RWPE2 (cell line): ENCODE measurements at regions not wholly inside any gene's neighbourhood (a gene's known extent, or its start where the extent isn't known, plus 50 kb on each side); places are given as distances from the start of the nearest gene placed in this dataset.

Experiments used
- ATAC-seq: fragments of 200-7000 bp; cut with Tn5 transposase; 3 replicates; pipeline ENCODE4 v1.9.1; 2021; ENCODE audit warnings: low read depth
- DNase-seq: peaks from one replicate; pipeline ENCODE4 v3.0.0-alpha.2; 2020; ENCODE audit warnings: low spot score
- H3K27ac ChIP-seq: fragments of 450-650 bp; 2 replicates; pipeline ENCODE4 v1.5.1; 2017; ENCODE audit warnings: mild to moderate bottlenecking; ENCODE audit not compliant: poor library complexity, severe bottlenecking
- H3K27me3 ChIP-seq: fragments of 250-450 bp; sonication (Bioruptor Pico); 2 replicates; pipeline ENCODE4 v1.5.1; 2021; ENCODE audit warnings: mild to moderate bottlenecking, moderate library complexity; ENCODE audit not compliant: insufficient read depth, poor library complexity, severe bottlenecking
- H3K36me3 ChIP-seq: fragments of 250-450 bp; sonication (Bioruptor Pico); 2 replicates; pipeline ENCODE4 v1.5.1; 2020; ENCODE audit warnings: low read depth, mild to moderate bottlenecking, moderate library complexity
- H3K4me1 ChIP-seq: fragments of 250-450 bp; sonication (Bioruptor Pico); 2 replicates; pipeline ENCODE4 v1.5.1; 2021; ENCODE audit warnings: mild to moderate bottlenecking, moderate library complexity; ENCODE audit not compliant: insufficient read depth, poor library complexity, severe bottlenecking
- H3K4me3 ChIP-seq: fragments of 250-450 bp; sonication (Bioruptor Pico); 2 replicates; pipeline ENCODE4 v1.5.1; 2021; ENCODE audit warnings: mild to moderate bottlenecking, moderate library complexity; ENCODE audit not compliant: severe bottlenecking
- H3K9me3 ChIP-seq: fragments of 250-450 bp; sonication (Bioruptor Pico); 2 replicates; pipeline ENCODE4 v1.5.1; 2021; ENCODE audit warnings: mild to moderate bottlenecking, moderate library complexity; ENCODE audit not compliant: severe bottlenecking
- CTCF ChIP-seq: fragments of 450-650 bp; IDR thresholded peaks from one replicate; pipeline ENCODE4 v1.5.1; 2017; ENCODE audit warnings: mild to moderate bottlenecking, moderate library complexity; ENCODE audit not compliant: poor library complexity, severe bottlenecking

GRCh38 chr9:119596703-119597102, 227.5 kb upstream of the BRINP1 start:
- Histone ChIP-seq H3K36me3 (no peaks in the 10 kb centered on the region), H3K27me3 (no peaks in the 10 kb centered on the region), H3K4me3 (no peak overlapping the region), H3K9me3 (no peaks in the 10 kb centered on the region), H3K4me1 (no peaks in the 10 kb centered on the region), H3K27ac (no peak overlapping the region)
- DNase-seq (no peak), ATAC-seq (no peak)
- TF ChIP-seq CTCF = no peak

- H3K4me3 ChIP-seq = no peak overlapping the region
- no peak for DNase-seq
- H3K27ac ChIP-seq = no peak overlapping the region
- no peaks in the 10 kb centered on the region for H3K36me3 ChIP-seq
- no peaks in the 10 kb centered on the region for H3K4me1 ChIP-seq
- H3K27me3 ChIP-seq = no peaks in the 10 kb centered on the region
- H3K9me3 ChIP-seq = no peaks in the 10 kb centered on the region
- no peak for TF ChIP-seq CTCF
- no peak for ATAC-seq
These were observed 219.9 kb upstream of the BRINP1 start for GRCh38 chr9:119588874-119589744.

- no peak for TF ChIP-seq CTCF
- ATAC-seq = no peak
These were observed 208.6 kb upstream of the BRINP1 start for GRCh38 chr9:119577881-119578280.

GRCh38 chr9:119559986-119560385, 190.8 kb upstream of the BRINP1 start:
- no peaks in the 10 kb centered on the region for H3K9me3 ChIP-seq
- no peak overlapping the region for H3K27ac ChIP-seq
- ATAC-seq (no peak), DNase-seq (no peak)
- H3K36me3 ChIP-seq = no peaks in the 10 kb centered on the region
- TF ChIP-seq CTCF = no peak
- H3K27me3 ChIP-seq = no peaks in the 10 kb centered on the region
- H3K4me3 ChIP-seq = no peak overlapping the region
- H3K4me1 ChIP-seq = no peaks in the 10 kb centered on the region

More at GRCh38 chr9:119577881-119578280, 208.6 kb upstream of the BRINP1 start:
- H3K4me3 ChIP-seq = no peak overlapping the region
- no peaks in the 10 kb centered on the region for H3K4me1 ChIP-seq
- H3K36me3 ChIP-seq = no peaks in the 10 kb centered on the region
- DNase-seq = no peak
- H3K27ac ChIP-seq = no peak overlapping the region
- H3K27me3 ChIP-seq = no peaks in the 10 kb centered on the region
- no peaks in the 10 kb centered on the region for H3K9me3 ChIP-seq

- no peak for TF ChIP-seq CTCF
These were observed 189.8 kb upstream of the BRINP1 start for GRCh38 chr9:119559056-119559455.

More at GRCh38 chr9:119559056-119559455, 189.8 kb upstream of the BRINP1 start:
- Histone ChIP-seq H3K27ac (no peak overlapping the region), H3K36me3 (no peaks in the 10 kb centered on the region), H3K27me3 (no peaks in the 10 kb centered on the region), H3K4me1 (no peaks in the 10 kb centered on the region), H3K9me3 (no peaks in the 10 kb centered on the region), H3K4me3 (no peak overlapping the region)
- ATAC-seq (no peak), DNase-seq (no peak)
